LNCAP (cell line): ENCODE measurements at regions not wholly inside any gene's neighbourhood (a gene's known extent, or its start where the extent isn't known, plus 50 kb on each side); places are given as distances from the start of the nearest gene placed in this dataset.

Experiments
- CTCF ChIP-seq: fragments of 450-650 bp; IDR thresholded peaks from 2 replicates; pipeline ENCODE4 v1.5.1; 2017; ENCODE audit warnings: mild to moderate bottlenecking

- TF ChIP-seq CTCF, result no peak
Observed at GRCh38 chr10:59454171-59454919, 92.0 kb upstream of the FAM13C start.

- no peak for TF ChIP-seq CTCF
Observed at GRCh38 chr10:59448616-59449015, 86.3 kb upstream of the FAM13C start.

GRCh38 chr10:59435707-59436106 is 73.4 kb upstream of the FAM13C start:
- no peak for TF ChIP-seq CTCF

GRCh38 chr10:59434463-59435321 is 72.3 kb upstream of the FAM13C start:
- no peak for TF ChIP-seq CTCF

GRCh38 chr10:59433720-59434428 is 71.5 kb upstream of the FAM13C start:
- no peak for TF ChIP-seq CTCF

- no peak for TF ChIP-seq CTCF
Observed at GRCh38 chr10:59432207-59432900, 70.0 kb upstream of the FAM13C start.
